HG03039 (cell line): ENCODE measurements at regions not wholly inside any gene's neighbourhood (a gene's known extent, or its start where the extent isn't known, plus 50 kb on each side); places are given as distances from the start of the nearest gene placed in this dataset.

Experiments used
- ATAC-seq: cut with Tn5 transposase; IDR thresholded peaks from one replicate; pipeline ENCODE4 v1.9.1; 2021; ENCODE audit warnings: mild to moderate bottlenecking, moderate library complexity; ENCODE audit not compliant: unreplicated experiment

GRCh38 chr7:46360296-46360695, 439.2 kb upstream of the IGFBP3 start:
- ATAC-seq, result no peak

GRCh38 chr7:46357851-46358250, 436.8 kb upstream of the IGFBP3 start:
- no peak for ATAC-seq

- ATAC-seq, result no peak
These were observed 436.2 kb upstream of the IGFBP3 start for GRCh38 chr7:46357290-46357689.

- no peak for ATAC-seq
These were observed 435.3 kb upstream of the IGFBP3 start for GRCh38 chr7:46356371-46356770.

GRCh38 chr7:46355331-46355730, 434.3 kb upstream of the IGFBP3 start:
- no peak for ATAC-seq

- ATAC-seq, result no peak
These were observed 431.2 kb upstream of the IGFBP3 start for GRCh38 chr7:46352004-46352954.

GRCh38 chr7:46349490-46349889, 428.4 kb upstream of the IGFBP3 start:
- ATAC-seq, result no peak

GRCh38 chr7:46344533-46344932, 423.5 kb upstream of the IGFBP3 start:
- ATAC-seq, result no peak

GRCh38 chr7:46343802-46344201, 422.7 kb upstream of the IGFBP3 start:
- ATAC-seq, result no peak

- no peak for ATAC-seq
These were observed 401.9 kb upstream of the IGFBP3 start for GRCh38 chr7:46322937-46323336.

- no peak for ATAC-seq
These were observed 400.6 kb upstream of the IGFBP3 start for GRCh38 chr7:46321556-46322205.

- no peak for ATAC-seq
These were observed 399.9 kb upstream of the IGFBP3 start for GRCh38 chr7:46320956-46321355.

GRCh38 chr7:46319841-46320240, 398.8 kb upstream of the IGFBP3 start:
- ATAC-seq, result no peak

- ATAC-seq, result no peak
These were observed 397.2 kb upstream of the IGFBP3 start for GRCh38 chr7:46318276-46318675.

GRCh38 chr7:46317256-46317655, 396.2 kb upstream of the IGFBP3 start:
- ATAC-seq, result no peak

- ATAC-seq, result no peak
These were observed 394.8 kb upstream of the IGFBP3 start for GRCh38 chr7:46315891-46316290.

GRCh38 chr7:46301677-46302076, 380.6 kb upstream of the IGFBP3 start:
- ATAC-seq, result no peak

GRCh38 chr7:46297515-46297914, 376.4 kb upstream of the IGFBP3 start:
- no peak for ATAC-seq

- ATAC-seq, result no peak
These were observed 375.5 kb upstream of the IGFBP3 start for GRCh38 chr7:46296526-46296925.

- ATAC-seq, result no peak
These were observed 373.3 kb upstream of the IGFBP3 start for GRCh38 chr7:46294381-46294780.

- ATAC-seq, result no peak
These were observed 371.7 kb upstream of the IGFBP3 start for GRCh38 chr7:46292741-46293140.

- no peak for ATAC-seq
These were observed 370.6 kb upstream of the IGFBP3 start for GRCh38 chr7:46291601-46292150.
